HG02973 (cell line): ENCODE measurements at regions not wholly inside any gene's neighbourhood (a gene's known extent, or its start where the extent isn't known, plus 50 kb on each side); places are given as distances from the start of the nearest gene placed in this dataset.
"Not testable (repeated sequence)": the region's sequence is repeated elsewhere in the genome, so short reads cannot be mapped to it uniquely, and the experiment has no call there.

Source experiments
- ATAC-seq: cut with Tn5 transposase; IDR thresholded peaks from one replicate; pipeline ENCODE4 v1.9.1; 2021; ENCODE audit warnings: moderate library complexity; ENCODE audit not compliant: unreplicated experiment

GRCh38 chr14:56996721-56997399 lies 186.6 kb upstream of the OTX2 start:
- ATAC-seq, result no peak

GRCh38 chr14:56995010-56995409 lies 184.7 kb upstream of the OTX2 start:
- no peak for ATAC-seq

- ATAC-seq, result no peak
Measured at GRCh38 chr14:56992332-56992820, 182.1 kb upstream of the OTX2 start.

GRCh38 chr14:56990991-56991627 lies 180.8 kb upstream of the OTX2 start:
- not testable (repeated sequence) for ATAC-seq

- no peak for ATAC-seq
Measured at GRCh38 chr14:56989359-56989758, 179.1 kb upstream of the OTX2 start.

GRCh38 chr14:56979936-56980335 lies 169.7 kb upstream of the OTX2 start:
- ATAC-seq, result no peak

- ATAC-seq, result no peak
Measured at GRCh38 chr14:56976211-56976610, 165.9 kb upstream of the OTX2 start.

GRCh38 chr14:56975521-56975920 lies 165.2 kb upstream of the OTX2 start:
- no peak for ATAC-seq

GRCh38 chr14:56972948-56973347 lies 162.7 kb upstream of the OTX2 start:
- no peak for ATAC-seq

GRCh38 chr14:56964895-56965294 lies 154.6 kb upstream of the OTX2 start:
- ATAC-seq, result no peak

GRCh38 chr14:56963381-56963780 lies 153.1 kb upstream of the OTX2 start:
- ATAC-seq, result no peak

GRCh38 chr14:56962444-56963080 lies 152.3 kb upstream of the OTX2 start:
- ATAC-seq, result no peak

GRCh38 chr14:56959869-56960268 lies 149.6 kb upstream of the OTX2 start:
- no peak for ATAC-seq

- ATAC-seq, result no peak
Measured at GRCh38 chr14:56959121-56959520, 148.8 kb upstream of the OTX2 start.

- ATAC-seq, result no peak
Measured at GRCh38 chr14:56956182-56956581, 145.9 kb upstream of the OTX2 start.

GRCh38 chr14:56955745-56956144 lies 145.5 kb upstream of the OTX2 start:
- no peak for ATAC-seq

GRCh38 chr14:56953884-56954283 lies 143.6 kb upstream of the OTX2 start:
- ATAC-seq, result no peak

GRCh38 chr14:56952766-56953473 lies 142.6 kb upstream of the OTX2 start:
- no peak for ATAC-seq

GRCh38 chr14:56949828-56950227 lies 139.5 kb upstream of the OTX2 start:
- ATAC-seq, result no peak

GRCh38 chr14:56945291-56945690 lies 135.0 kb upstream of the OTX2 start:
- no peak for ATAC-seq

GRCh38 chr14:56944397-56944796 lies 134.1 kb upstream of the OTX2 start:
- no peak for ATAC-seq

GRCh38 chr14:56933446-56933845 lies 123.2 kb upstream of the OTX2 start:
- no peak for ATAC-seq
